B cell (primary cell): ENCODE measurements at regions not wholly inside any gene's neighbourhood (a gene's known extent, or its start where the extent isn't known, plus 50 kb on each side); places are given as distances from the start of the nearest gene placed in this dataset.

ENCODE experiments used
- ATAC-seq: fragments of 200-7000 bp; cut with Tn5 transposase; one replicate; pipeline ENCODE4 v1.10.0; 2021; ENCODE audit warnings: low read depth, mild to moderate bottlenecking, moderate number of reproducible peaks, moderate library complexity
- CTCF ChIA-PET: fragments of 350-600 bp; sonication (Branson Sonifier 250); formaldehyde crosslinking; loops from one replicate; lab custom pipeline; 2021; ENCODE audit warnings: antibody characterized with exemption, inconsistent platforms; lab: Charles Lee
- POLR2A ChIA-PET: fragments of 350-600 bp; sonication (Branson Sonifier 250); formaldehyde crosslinking; loops from one replicate; lab custom pipeline; 2021; ENCODE audit warnings: antibody characterized with exemption; lab: Charles Lee
- DNase-seq: peaks from one replicate; pipeline ENCODE4 v3.0.0; 2013
- H2AFZ ChIP-seq: 2 replicates; pipeline ENCODE4 v1.6.1; 2012; ENCODE audit warnings: mild to moderate bottlenecking, low read depth, low read length; ENCODE audit not compliant: insufficient read depth, poor library complexity, severe bottlenecking
- H3K27ac ChIP-seq, 2 donors: 1 replicate in 1 of 2; 2 replicates in 1 of 2; pipeline ENCODE4 v1.5.1; 2012 to 2013; ENCODE audit warnings: low read length in 2 of 2, mild to moderate bottlenecking in 2 of 2, moderate library complexity in 1 of 2
- H3K27me3 ChIP-seq, 4 experiments: fragments of 200-600 bp in 1 of 4; sonication (generic) in 1 of 4; replicated peaks in 1 of 4; 1 replicate in 2 of 4; 2 replicates in 2 of 4; pipeline versions ENCODE4 v1.6.1 to v1.7.0; 2013 to 2016; ENCODE audit warnings: low read length in 3 of 4, mild to moderate bottlenecking in 2 of 4, mixed read lengths in 1 of 4, moderate library complexity in 1 of 4; ENCODE audit not compliant: insufficient read depth in 4 of 4, control insufficient read depth in 3 of 4; ENCODE audit errors: control extremely low read depth in 1 of 4
- H3K36me3 ChIP-seq, 2 experiments: replicated peaks in 1 of 2; 1 replicate in 1 of 2; 2 replicates in 1 of 2; pipeline versions ENCODE4 v1.6.1 to v1.7.1; 2013; ENCODE audit warnings: low read length in 1 of 2; ENCODE audit not compliant: insufficient read depth in 2 of 2, control insufficient read depth in 1 of 2; ENCODE audit errors: control extremely low read depth in 1 of 2, extremely low read depth in 1 of 2
- H3K4me1 ChIP-seq, 2 donors: fragments of 200-600 bp in 1 of 2; sonication (generic) in 1 of 2; 1 replicate in 1 of 2; 2 replicates in 1 of 2; pipeline versions ENCODE4 v1.5.1 to v1.6.1; 2013 to 2017; ENCODE audit warnings: low read length in 2 of 2; ENCODE audit not compliant: control insufficient read depth in 2 of 2, insufficient read depth in 2 of 2
- H3K4me2 ChIP-seq: replicated peaks from 2 replicates; pipeline ENCODE3; 2012; ENCODE audit warnings: mild to moderate bottlenecking, low read depth, low read length; ENCODE audit not compliant: poor library complexity, severe bottlenecking
- H3K4me3 ChIP-seq, 5 experiments: fragments of 200-600 bp in 1 of 5; sonication (generic) in 1 of 5; 1 replicate in 3 of 5; 2 replicates in 2 of 5; pipeline versions ENCODE4 v1.5.1 to v1.7.0; 2011 to 2016; ENCODE audit warnings: low read length in 4 of 5, mild to moderate bottlenecking in 4 of 5, low read depth in 2 of 5, control low read depth in 1 of 5, moderate library complexity in 1 of 5; ENCODE audit not compliant: insufficient read depth in 1 of 5; ENCODE audit errors: control extremely low read depth in 1 of 5, extremely low read depth in 1 of 5
- H3K79me2 ChIP-seq: fragments of 200-600 bp; sonication (generic); one replicate; pipeline ENCODE4 v1.6.0; 2016; ENCODE audit warnings: low read length; ENCODE audit not compliant: control insufficient read depth, insufficient read depth
- H3K9ac ChIP-seq: fragments of 200-600 bp; sonication (generic); 2 replicates; pipeline ENCODE4 v1.6.1; 2017; ENCODE audit warnings: mild to moderate bottlenecking, low read length, moderate library complexity
- H3K9me3 ChIP-seq, 3 donors: one replicate each; pipeline versions ENCODE4 v1.6.1 to v1.7.1; 2013; ENCODE audit warnings: low read length in 2 of 3; ENCODE audit not compliant: control insufficient read depth in 2 of 3, insufficient read depth in 1 of 3; ENCODE audit errors: control extremely low read depth in 1 of 3
- H4K20me1 ChIP-seq: 2 replicates; pipeline ENCODE4 v1.6.0; 2012; ENCODE audit warnings: mild to moderate bottlenecking, low read length; ENCODE audit not compliant: insufficient read depth, control insufficient read depth, poor library complexity, severe bottlenecking
- H3K27ac Mint-ChIP-seq: one replicate; pipeline ENCODE4 v1.8.0; 2021; ENCODE audit warnings: mixed read lengths
- H3K27me3 Mint-ChIP-seq: one replicate; pipeline ENCODE4 v1.8.0; 2021; ENCODE audit warnings: mixed read lengths
- H3K4me1 Mint-ChIP-seq: one replicate; pipeline ENCODE4 v1.8.0; 2021; ENCODE audit warnings: mixed read lengths
- H3K4me3 Mint-ChIP-seq: one replicate; pipeline ENCODE4 v1.8.0; 2021; ENCODE audit warnings: mixed read lengths
- H3K9me3 Mint-ChIP-seq: one replicate; pipeline ENCODE4 v1.8.0; 2022; ENCODE audit warnings: mixed read lengths; ENCODE audit not compliant: insufficient read depth
- CTCF ChIP-seq: fragments of 200-600 bp; IDR thresholded peaks from one replicate; pipeline ENCODE4 v1.8.0; 2022; ENCODE audit warnings: antibody characterized with exemption, mild to moderate bottlenecking
- EZH2 ChIP-seq: IDR thresholded peaks from 2 replicates; pipeline ENCODE4 v1.6.1; 2012; ENCODE audit warnings: borderline replicate concordance, low read depth, mild to moderate bottlenecking, moderate library complexity, low read length; ENCODE audit not compliant: insufficient read depth, poor library complexity, severe bottlenecking
- WGBS: methylation state at CpG from one replicate; pipeline ENCODE4 v1.1.5; 2013; ENCODE audit warnings: missing lambda C conversion rate; ENCODE audit not compliant: insufficient coverage; 5-methylcytosine and 5-hydroxymethylcytosine counted together
- intact Hi-C: fragments of 100-400 bp; cut with micrococcal nuclease; formaldehyde crosslinking; loops from one replicate; pipeline ENCODE4 v1.10.0; 2022

GRCh38 chr6:82645536-82646230 lies 282.1 kb downstream of the TPBG start:
- intact Hi-C loops = no loop called here
- Mint-ChIP-seq H3K4me1 (no peaks in the 10 kb centered on the region), H3K9me3 (peaks cover 3% of the 10 kb centered on the region), H3K27ac (no peak overlapping the region), H3K4me3 (no peak overlapping the region), H3K27me3 (no peaks in the 10 kb centered on the region)
- no peak overlapping the region for H2AFZ ChIP-seq
- POLR2A ChIA-PET = no interaction called here
- CTCF ChIA-PET = no interaction called here
- no peak overlapping the region for H3K4me2 ChIP-seq
- ATAC-seq = no peak
- H3K9ac ChIP-seq = no peak overlapping the region
- TF ChIP-seq CTCF = no peak
- no peak for TF ChIP-seq EZH2
- H3K27ac ChIP-seq = no peak overlapping the region
- H3K27me3 ChIP-seq = no peaks in the 10 kb centered on the region
- H3K4me3 ChIP-seq = no peak overlapping the region
- H4K20me1 ChIP-seq = no peaks in the 10 kb centered on the region
- no peaks in the 10 kb centered on the region for H3K36me3 ChIP-seq
- 20% methylated on average over 1 of the region's 3 CpGs for WGBS
- no peaks in the 10 kb centered on the region for H3K9me3 ChIP-seq
- H3K79me2 ChIP-seq = no peaks in the 10 kb centered on the region
- no peak for DNase-seq
- no peaks in the 10 kb centered on the region for H3K4me1 ChIP-seq

GRCh38 chr6:82646231-82646615 lies 282.6 kb downstream of the TPBG start:
- Mint-ChIP-seq H3K4me1 (no peaks in the 10 kb centered on the region), H3K27me3 (no peaks in the 10 kb centered on the region), H3K4me3 (no peak overlapping the region), H3K9me3 (peaks cover 3% of the 10 kb centered on the region), H3K27ac (no peak overlapping the region)
- ChIA-PET CTCF (no interaction called here), POLR2A (no interaction called here)
- no peak for ATAC-seq
- H3K79me2 ChIP-seq = no peaks in the 10 kb centered on the region
- no peaks in the 10 kb centered on the region for H3K36me3 ChIP-seq
- no CpG with 5 or more reads among the region's 1 CpG for WGBS
- H3K4me3 ChIP-seq = no peak overlapping the region
- intact Hi-C loops = no loop called here
- H3K9ac ChIP-seq = no peak overlapping the region
- TF ChIP-seq EZH2 (no peak), CTCF (no peak)
- DNase-seq = no peak
- H4K20me1 ChIP-seq = no peaks in the 10 kb centered on the region
- H3K4me1 ChIP-seq = no peaks in the 10 kb centered on the region
- no peak overlapping the region for H3K27ac ChIP-seq
- no peak overlapping the region for H3K4me2 ChIP-seq
- H3K27me3 ChIP-seq = no peaks in the 10 kb centered on the region
- H2AFZ ChIP-seq = no peak overlapping the region
- H3K9me3 ChIP-seq = no peaks in the 10 kb centered on the region
